ENCODE measurements at regions not wholly inside any gene's neighbourhood (a gene's known extent, or its start where the extent isn't known, plus 50 kb on each side); places are given as distances from the start of the nearest gene placed in this dataset.
"Not testable (repeated sequence)": the region's sequence is repeated elsewhere in the genome, so short reads cannot be mapped to it uniquely, and the experiment has no call there.

GRCh38 chr13:67505376-67505775 is 275.2 kb upstream of the PCDH9 start:
- Histone ChIP-seq H3K27me3 (ENCODE audit: control insufficient read depth, insufficient read depth, low read length, poor library complexity, severe bottlenecking) (no peaks in the 10 kb centered on the region), H3K4me3 (ENCODE audit: insufficient read depth, low read depth, low read length) (no peak overlapping the region), H3K9me3 (ENCODE audit: control insufficient read depth, low read length) (no peaks in the 10 kb centered on the region), H3K36me3 (ENCODE audit: control insufficient read depth, insufficient read depth, low read length) (no peaks in the 10 kb centered on the region), H3K27ac (ENCODE audit: insufficient read depth, low read depth, low read length, poor library complexity, severe bottlenecking) (no peak overlapping the region), H3K4me1 (ENCODE audit: control insufficient read depth, insufficient read depth, low read length) (no peaks in the 10 kb centered on the region)

- no peaks in the 10 kb centered on the region for H3K4me1 ChIP-seq (ENCODE audit: control insufficient read depth, insufficient read depth, low read length)
- no peaks in the 10 kb centered on the region for H3K9me3 ChIP-seq (ENCODE audit: control insufficient read depth, low read length)
- H3K27me3 ChIP-seq (ENCODE audit: control insufficient read depth, insufficient read depth, low read length, poor library complexity, severe bottlenecking), result no peaks in the 10 kb centered on the region
- no peak overlapping the region for H3K27ac ChIP-seq (ENCODE audit: insufficient read depth, low read depth, low read length, poor library complexity, severe bottlenecking)
- H3K36me3 ChIP-seq (ENCODE audit: control insufficient read depth, insufficient read depth, low read length), result no peaks in the 10 kb centered on the region
- WGBS, 2 experiments, result 80 to 100% methylated on average over 1 to 3 of the region's 3 CpGs
- no peak overlapping the region for H3K4me3 ChIP-seq (ENCODE audit: insufficient read depth, low read depth, low read length)
Measured at GRCh38 chr13:67498948-67499347, 268.8 kb upstream of the PCDH9 start.

- H3K4me3 ChIP-seq (ENCODE audit: insufficient read depth, low read depth, low read length), result no peak overlapping the region
- H3K4me1 ChIP-seq (ENCODE audit: control insufficient read depth, insufficient read depth, low read length), result no peaks in the 10 kb centered on the region
- H3K27ac ChIP-seq (ENCODE audit: insufficient read depth, low read depth, low read length, poor library complexity, severe bottlenecking), result no peak overlapping the region
- H3K36me3 ChIP-seq (ENCODE audit: control insufficient read depth, insufficient read depth, low read length), result no peaks in the 10 kb centered on the region
- 75% methylated on average over 1 of the region's 1 CpG; no CpG with 5 or more reads in 1 of the 2 experiments for WGBS, 2 experiments
- no peaks in the 10 kb centered on the region for H3K9me3 ChIP-seq (ENCODE audit: control insufficient read depth, low read length)
- no peaks in the 10 kb centered on the region for H3K27me3 ChIP-seq (ENCODE audit: control insufficient read depth, insufficient read depth, low read length, poor library complexity, severe bottlenecking)
Measured at GRCh38 chr13:67493835-67494234, 263.7 kb upstream of the PCDH9 start.

- no peaks in the 10 kb centered on the region for H3K27me3 ChIP-seq (ENCODE audit: control insufficient read depth, insufficient read depth, low read length, poor library complexity, severe bottlenecking)
- H3K36me3 ChIP-seq (ENCODE audit: control insufficient read depth, insufficient read depth, low read length), result no peaks in the 10 kb centered on the region
- H3K9me3 ChIP-seq (ENCODE audit: control insufficient read depth, low read length), result no peaks in the 10 kb centered on the region
- 72 to 76% methylated on average over 2 of the region's 2 CpGs for WGBS, 2 experiments
- no peak overlapping the region for H3K4me3 ChIP-seq (ENCODE audit: insufficient read depth, low read depth, low read length)
- no peak overlapping the region for H3K27ac ChIP-seq (ENCODE audit: insufficient read depth, low read depth, low read length, poor library complexity, severe bottlenecking)
- H3K4me1 ChIP-seq (ENCODE audit: control insufficient read depth, insufficient read depth, low read length), result no peaks in the 10 kb centered on the region
Measured at GRCh38 chr13:67489016-67489415, 258.9 kb upstream of the PCDH9 start.

- H3K4me3 ChIP-seq (ENCODE audit: insufficient read depth, low read depth, low read length), result no peak overlapping the region
- no CpG with 5 or more reads among the region's 1 CpG for WGBS, 2 experiments
Measured at GRCh38 chr13:67481445-67481844, 251.3 kb upstream of the PCDH9 start.

GRCh38 chr13:67474115-67474514 is 244.0 kb upstream of the PCDH9 start:
- WGBS, 2 experiments, result 100% methylated on average over 1 of the region's 3 CpGs; no CpG with 5 or more reads in 1 of the 2 experiments
- Histone ChIP-seq H3K4me1 (ENCODE audit: control insufficient read depth, insufficient read depth, low read length) (no peaks in the 10 kb centered on the region), H3K27ac (ENCODE audit: insufficient read depth, low read depth, low read length, poor library complexity, severe bottlenecking) (no peak overlapping the region), H3K4me3 (ENCODE audit: insufficient read depth, low read depth, low read length) (no peak overlapping the region), H3K27me3 (ENCODE audit: control insufficient read depth, insufficient read depth, low read length, poor library complexity, severe bottlenecking) (no peaks in the 10 kb centered on the region), H3K36me3 (ENCODE audit: control insufficient read depth, insufficient read depth, low read length) (no peaks in the 10 kb centered on the region), H3K9me3 (ENCODE audit: control insufficient read depth, low read length) (no peaks in the 10 kb centered on the region)

More at GRCh38 chr13:67481445-67481844, 251.3 kb upstream of the PCDH9 start:
- Histone ChIP-seq H3K9me3 (ENCODE audit: control insufficient read depth, low read length) (no peaks in the 10 kb centered on the region), H3K4me1 (ENCODE audit: control insufficient read depth, insufficient read depth, low read length) (no peaks in the 10 kb centered on the region), H3K27ac (ENCODE audit: insufficient read depth, low read depth, low read length, poor library complexity, severe bottlenecking) (no peak overlapping the region), H3K36me3 (ENCODE audit: control insufficient read depth, insufficient read depth, low read length) (no peaks in the 10 kb centered on the region), H3K27me3 (ENCODE audit: control insufficient read depth, insufficient read depth, low read length, poor library complexity, severe bottlenecking) (no peaks in the 10 kb centered on the region)

- Histone ChIP-seq H3K9me3 (ENCODE audit: control insufficient read depth, low read length) (no peaks in the 10 kb centered on the region), H3K27me3 (ENCODE audit: control insufficient read depth, insufficient read depth, low read length, poor library complexity, severe bottlenecking) (no peaks in the 10 kb centered on the region), H3K27ac (ENCODE audit: insufficient read depth, low read depth, low read length, poor library complexity, severe bottlenecking) (no peak overlapping the region), H3K36me3 (ENCODE audit: control insufficient read depth, insufficient read depth, low read length) (no peaks in the 10 kb centered on the region), H3K4me1 (ENCODE audit: control insufficient read depth, insufficient read depth, low read length) (no peaks in the 10 kb centered on the region), H3K4me3 (ENCODE audit: insufficient read depth, low read depth, low read length) (no peak overlapping the region)
- WGBS, 2 experiments, result 100% methylated on average over 1 of the region's 3 CpGs; no CpG with 5 or more reads in 1 of the 2 experiments
Measured at GRCh38 chr13:67469623-67470022, 239.5 kb upstream of the PCDH9 start.

- H3K27ac ChIP-seq (ENCODE audit: insufficient read depth, low read depth, low read length, poor library complexity, severe bottlenecking), result no peak overlapping the region
- no peaks in the 10 kb centered on the region for H3K9me3 ChIP-seq (ENCODE audit: control insufficient read depth, low read length)
- no peaks in the 10 kb centered on the region for H3K4me1 ChIP-seq (ENCODE audit: control insufficient read depth, insufficient read depth, low read length)
- WGBS, 2 experiments, result 91 to 95% methylated on average over 8 of the region's 8 CpGs
- H3K27me3 ChIP-seq (ENCODE audit: control insufficient read depth, insufficient read depth, low read length, poor library complexity, severe bottlenecking), result no peaks in the 10 kb centered on the region
- H3K4me3 ChIP-seq (ENCODE audit: insufficient read depth, low read depth, low read length), result no peak overlapping the region
- no peaks in the 10 kb centered on the region for H3K36me3 ChIP-seq (ENCODE audit: control insufficient read depth, insufficient read depth, low read length)
Measured at GRCh38 chr13:67466569-67466968, 236.4 kb upstream of the PCDH9 start.

- no peaks in the 10 kb centered on the region for H3K27me3 ChIP-seq (ENCODE audit: control insufficient read depth, insufficient read depth, low read length, poor library complexity, severe bottlenecking)
- WGBS, 2 experiments, result 94 to 96% methylated on average over 4 of the region's 4 CpGs
- H3K27ac ChIP-seq (ENCODE audit: insufficient read depth, low read depth, low read length, poor library complexity, severe bottlenecking), result no peak overlapping the region
- H3K36me3 ChIP-seq (ENCODE audit: control insufficient read depth, insufficient read depth, low read length), result no peaks in the 10 kb centered on the region
- no peak overlapping the region for H3K4me3 ChIP-seq (ENCODE audit: insufficient read depth, low read depth, low read length)
- no peaks in the 10 kb centered on the region for H3K9me3 ChIP-seq (ENCODE audit: control insufficient read depth, low read length)
- H3K4me1 ChIP-seq (ENCODE audit: control insufficient read depth, insufficient read depth, low read length), result no peaks in the 10 kb centered on the region
Measured at GRCh38 chr13:67464154-67464553, 234.0 kb upstream of the PCDH9 start.

- no peaks in the 10 kb centered on the region for H3K36me3 ChIP-seq (ENCODE audit: control insufficient read depth, insufficient read depth, low read length)
- no peak overlapping the region for H3K27ac ChIP-seq (ENCODE audit: insufficient read depth, low read depth, low read length, poor library complexity, severe bottlenecking)
- no peaks in the 10 kb centered on the region for H3K9me3 ChIP-seq (ENCODE audit: control insufficient read depth, low read length)
- no peaks in the 10 kb centered on the region for H3K27me3 ChIP-seq (ENCODE audit: control insufficient read depth, insufficient read depth, low read length, poor library complexity, severe bottlenecking)
- WGBS, 2 experiments, result 100% methylated on average over 1 of the region's 1 CpG
- H3K4me3 ChIP-seq (ENCODE audit: insufficient read depth, low read depth, low read length), result no peak overlapping the region
- no peaks in the 10 kb centered on the region for H3K4me1 ChIP-seq (ENCODE audit: control insufficient read depth, insufficient read depth, low read length)
Measured at GRCh38 chr13:67462098-67462497, 232.0 kb upstream of the PCDH9 start.

- 90 to 91% methylated on average over 8 of the region's 8 CpGs for WGBS, 2 experiments
- H3K36me3 ChIP-seq (ENCODE audit: control insufficient read depth, insufficient read depth, low read length); H3K27me3 ChIP-seq (ENCODE audit: control insufficient read depth, insufficient read depth, low read length, poor library complexity, severe bottlenecking); H3K9me3 ChIP-seq (ENCODE audit: control insufficient read depth, low read length); H3K27ac ChIP-seq (ENCODE audit: insufficient read depth, low read depth, low read length, poor library complexity, severe bottlenecking); H3K4me3 ChIP-seq (ENCODE audit: insufficient read depth, low read depth, low read length); H3K4me1 ChIP-seq (ENCODE audit: control insufficient read depth, insufficient read depth, low read length): not testable (repeated sequence)
Measured at GRCh38 chr13:67452526-67452925, 222.4 kb upstream of the PCDH9 start.
